ENCODE measurements at regions not wholly inside any gene's neighbourhood (a gene's known extent, or its start where the extent isn't known, plus 50 kb on each side); places are given as distances from the start of the nearest gene placed in this dataset.

GRCh38 chr16:60091071-60091470 lies 1357.0 kb upstream of the GOT2 start:
- TF ChIP-seq CTCF (conservative IDR thresholded peaks at IDR 0.05; ENCODE audit: low read depth, low read length) (no peak), EZH2 (IDR thresholded peaks at IDR 0.05; ENCODE audit: low read length, unreplicated experiment) (no peak)

All from PC-3 (cell line).